ENCODE measurements at regions not wholly inside any gene's neighbourhood (a gene's known extent, or its start where the extent isn't known, plus 50 kb on each side); places are given as distances from the start of the nearest gene placed in this dataset.

DNA sequence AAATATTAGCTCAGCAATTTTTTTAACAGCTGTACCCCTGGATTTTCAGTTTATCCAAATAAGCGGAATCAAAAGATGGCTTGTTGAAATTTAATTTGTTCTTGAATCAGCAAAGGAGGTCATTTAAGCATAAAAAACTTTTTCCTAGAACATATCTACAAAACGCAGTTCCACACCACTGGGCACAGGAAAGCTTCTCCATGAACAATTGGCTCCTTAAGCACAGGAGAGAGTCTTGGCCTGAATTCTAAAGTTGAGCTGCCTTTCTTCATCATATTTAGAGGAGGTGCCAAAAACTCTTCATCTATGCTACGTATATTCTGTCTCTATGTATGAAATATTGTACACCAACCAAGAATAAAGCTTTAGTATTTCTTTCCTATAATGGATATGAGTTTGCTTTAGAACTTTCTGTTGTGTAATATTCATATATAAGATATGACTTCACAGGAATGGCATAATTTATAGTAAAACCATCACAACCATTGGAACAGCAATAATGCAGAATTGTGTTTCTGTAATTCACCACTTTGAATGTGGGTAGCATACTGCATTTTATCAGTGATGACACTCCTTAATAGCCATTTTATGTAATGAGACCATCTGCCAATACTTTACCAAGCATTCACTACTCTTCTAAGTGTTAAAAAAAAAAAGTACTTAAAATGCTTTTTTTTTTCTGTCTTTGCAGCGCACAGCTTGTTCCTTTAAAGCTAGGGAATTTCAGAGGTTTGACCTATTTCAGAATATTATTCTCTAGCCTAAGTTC lies 263.7 kb downstream of the SLITRK6 start:
- no peaks in the 10 kb centered on the region for H3K4me1 ChIP-seq (ENCODE audit: control insufficient read depth in 1 of 2, insufficient read depth in 2 of 2, low read length in 2 of 2)
- no peak overlapping the region for H3K27ac ChIP-seq (ENCODE audit: low read depth, low read length)
- TF ChIP-seq, protein P1, sequence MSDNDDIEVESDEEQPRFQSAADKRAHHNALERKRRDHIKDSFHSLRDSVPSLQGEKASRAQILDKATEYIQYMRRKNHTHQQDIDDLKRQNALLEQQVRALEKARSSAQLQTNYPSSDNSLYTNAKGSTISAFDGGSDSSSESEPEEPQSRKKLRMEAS (IDR thresholded peaks at IDR 0.05) = no peak
- TF ChIP-seq SP1 (IDR thresholded peaks at IDR 0.05; ENCODE audit: low read depth) (no peak), EGR1 (IDR thresholded peaks at IDR 0.05; ENCODE audit: low read depth) (no peak), TCF7L2 (IDR thresholded peaks at IDR 0.05; ENCODE audit: borderline replicate concordance, extremely low read depth, insufficient read depth, insufficient read length) (no peak), YY1 (IDR thresholded peaks at IDR 0.05; ENCODE audit: extremely low read depth, insufficient replicate concordance, low read depth, low read length) (no peak), CBX3 (IDR thresholded peaks at IDR 0.05; ENCODE audit: low read depth) (no peak), ELF1 (IDR thresholded peaks at IDR 0.05; ENCODE audit: borderline replicate concordance, low read depth) (no peak), CEBPB (IDR thresholded peaks at IDR 0.05; ENCODE audit: low read depth) (no peak), EZH2phosphoT487 (IDR thresholded peaks at IDR 0.05; ENCODE audit: borderline replicate concordance) (no peak), SRF (IDR thresholded peaks at IDR 0.05; ENCODE audit: low read depth) (no peak), FOSL1 (IDR thresholded peaks at IDR 0.05; ENCODE audit: low read depth) (no peak), ZBTB33 (IDR thresholded peaks at IDR 0.05; ENCODE audit: extremely low read depth, insufficient replicate concordance, low read length) (no peak), ZFX (IDR thresholded peaks at IDR 0.05) (no peak)
- no peak overlapping the region for H3K4me2 ChIP-seq (ENCODE audit: low read length)
- H3K9me2 ChIP-seq (ENCODE audit: insufficient read depth) = no peaks in the 10 kb centered on the region
- no peak overlapping the region for H3K9ac ChIP-seq (ENCODE audit: low read length)
- H3K27me3 ChIP-seq (ENCODE audit: insufficient read depth, low read length) = no peaks in the 10 kb centered on the region
- BruUV-seq (replicated peaks) = no TSS peak
- H4K20me1 ChIP-seq (ENCODE audit: insufficient read depth) = no peaks in the 10 kb centered on the region
- no peak overlapping the region for H2AFZ ChIP-seq (ENCODE audit: low read depth, low read length, poor library complexity, severe bottlenecking)
- H3K36me3 ChIP-seq (ENCODE audit: control insufficient read depth in 1 of 2, insufficient read depth in 2 of 2, low read length in 2 of 2) = no peaks in the 10 kb centered on the region
- ATAC-seq = no peak
- no peak overlapping the region for H3K4me3 ChIP-seq (replicated peaks in 1 of 2; ENCODE audit: low read depth in 1 of 2, low read length in 2 of 2)
- intact Hi-C loops (cut with micrococcal nuclease) = no loop called here
- DNase-seq (ENCODE audit: low read depth, low spot score) = no peak
- ChIA-PET CTCF (no interaction called here), POLR2A (no interaction called here), RAD21 (ENCODE audit: low non-redundant PET in 1 of 2, low total read pairs in 2 of 2, uncharacterized antibody in 2 of 2, unreplicated experiment in 2 of 2) (no interaction called here)
- no peaks in the 10 kb centered on the region for H3K79me2 ChIP-seq (ENCODE audit: insufficient read depth, low read length)
- no peaks in the 10 kb centered on the region for H3K9me3 ChIP-seq (ENCODE audit: control insufficient read depth in 1 of 2, insufficient read depth in 1 of 2, low read depth in 1 of 2, low read length in 2 of 2)

Measured in HCT116 (cell line).